Motor neuron (in vitro differentiated cells): ENCODE measurements at regions not wholly inside any gene's neighbourhood (a gene's known extent, or its start where the extent isn't known, plus 50 kb on each side); places are given as distances from the start of the nearest gene placed in this dataset.

ENCODE experiments used
- ATAC-seq, 8 experiments: fragments of 200-7000 bp; cut with Tn5 transposase; replicated peaks in 6 of 8; 2 replicates each; pipeline ENCODE4 v1.8.0; 2021; ENCODE audit warnings: mild to moderate bottlenecking in 8 of 8, moderate library complexity in 8 of 8
- H3K27ac ChIP-seq, 2 donors: fragments of 250-450 bp; sonication (Bioruptor Pico); 2 replicates each; pipeline ENCODE4 v1.9.0; 2021; ENCODE audit warnings: antibody characterized with exemption in 2 of 2, mild to moderate bottlenecking in 2 of 2, moderate library complexity in 1 of 2
- H3K4me1 ChIP-seq, 2 donors: fragments of 250-450 bp; sonication (Bioruptor Pico); replicated peaks in 1 of 2; 2 replicates each; pipeline ENCODE4 v1.6.1; 2021; ENCODE audit warnings: antibody characterized with exemption in 2 of 2, mild to moderate bottlenecking in 2 of 2, moderate library complexity in 1 of 2
- H3K4me3 ChIP-seq, 5 donors: fragments of 250-450 bp; sonication (Bioruptor Pico); 2 replicates each; pipeline ENCODE4 v1.9.0; 2021; ENCODE audit warnings: antibody characterized with exemption in 5 of 5, mild to moderate bottlenecking in 5 of 5, moderate library complexity in 4 of 5
- WGBS, 10 experiments: fragments of 450-650 bp; shearing (Covaris generic); methylation state at CpG; one replicate each; pipeline ENCODE4 v1.0.0; 2022; 5-methylcytosine and 5-hydroxymethylcytosine counted together
- in situ Hi-C, 9 experiments: fragments of 400-800 bp; cut with MboI; loops; one replicate each; pipeline ENCODE4 v1.15.0; 2021; ENCODE audit warnings: low sequenced_read_pairs in 9 of 9, low pct_unique_long_range_greater_than_20kb in 2 of 9; ENCODE audit not compliant: unreplicated experiment in 9 of 9

GRCh38 chr1:59055908-59056719 lies 240.8 kb upstream of the FGGY start:
- no peak for ATAC-seq
- 41 to 100% (median 83%) methylated on average over 2 to 7 of the region's 7 CpGs; no CpG with 5 or more reads in 1 of the 10 experiments for WGBS, 10 experiments
- in situ Hi-C loops = no loop called here

GRCh38 chr1:59057211-59057694 lies 239.6 kb upstream of the FGGY start:
- Histone ChIP-seq H3K27ac (no peak overlapping the region), H3K4me1 (peaks cover 3 to 25% of the 10 kb centered on the region in 2 donors), H3K4me3 (no peak overlapping the region)
- 0 to 100% (median 73%) methylated on average over 1 to 4 of the region's 6 CpGs; no CpG with 5 or more reads in 4 of the 10 experiments for WGBS, 10 experiments
- in situ Hi-C loops = no loop called here
- peak; percentile 76 to 95 (median 85) for ATAC-seq

More at GRCh38 chr1:59055908-59056719, 240.8 kb upstream of the FGGY start:
- Histone ChIP-seq H3K4me1 (peaks cover 3 to 25% of the 10 kb centered on the region in 2 donors), H3K27ac (no peak overlapping the region), H3K4me3 (no peak overlapping the region)

- in situ Hi-C loops = no loop called here
- Histone ChIP-seq H3K4me3 (no peak overlapping the region), H3K27ac (no peak overlapping the region), H3K4me1 (peaks cover 3 to 25% of the 10 kb centered on the region in 2 donors)
- WGBS, 10 experiments = 55 to 100% (median 92%) methylated on average over 1 to 3 of the region's 3 CpGs; no CpG with 5 or more reads in 1 of the 10 experiments
- ATAC-seq = peak in 2 of 8 experiments; percentile 1 to 4
Observed at GRCh38 chr1:59057796-59058195, 239.1 kb upstream of the FGGY start.

- peaks cover 9 to 32% of the 10 kb centered on the region in 2 donors for H3K4me1 ChIP-seq
- ATAC-seq = no peak
- in situ Hi-C loops = no loop called here
- 0 to 100% (median 70%) methylated on average over 1 to 5 of the region's 5 CpGs; no CpG with 5 or more reads in 1 of the 10 experiments for WGBS, 10 experiments
- no peak overlapping the region for H3K4me3 ChIP-seq
- H3K27ac ChIP-seq = no peak overlapping the region
Observed at GRCh38 chr1:59058665-59059439, 238.0 kb upstream of the FGGY start.

- in situ Hi-C loops = no loop called here
- H3K4me3 ChIP-seq = no peak overlapping the region
- no peak overlapping the region for H3K27ac ChIP-seq
- ATAC-seq = peak in 5 of 8 experiments; percentile 9 to 77 (median 69)
- peaks cover 6 to 25% of the 10 kb centered on the region in 2 donors for H3K4me1 ChIP-seq
- WGBS, 10 experiments = 83 to 100% (median 100%) methylated on average over 1 to 2 of the region's 2 CpGs; no CpG with 5 or more reads in 5 of the 10 experiments
Observed at GRCh38 chr1:59061876-59062275, 235.0 kb upstream of the FGGY start.

GRCh38 chr1:59062743-59063142 lies 234.2 kb upstream of the FGGY start:
- WGBS, 10 experiments = 8 to 100% (median 64%) methylated on average over 2 to 5 of the region's 5 CpGs; no CpG with 5 or more reads in 1 of the 10 experiments
- Histone ChIP-seq H3K4me3 (no peak overlapping the region), H3K4me1 (peaks cover 6 to 18% of the 10 kb centered on the region in 2 donors), H3K27ac (no peak overlapping the region)
- in situ Hi-C loops = no loop called here
- ATAC-seq = peak in 2 of 8 experiments; percentile 32 to 41

GRCh38 chr1:59063501-59063900 lies 233.4 kb upstream of the FGGY start:
- peaks cover 6 to 14% of the 10 kb centered on the region in 2 donors for H3K4me1 ChIP-seq
- H3K4me3 ChIP-seq = no peak overlapping the region
- WGBS, 10 experiments = 0 to 50% (median 22%) methylated on average over 2 to 3 of the region's 3 CpGs; no CpG with 5 or more reads in 2 of the 10 experiments
- in situ Hi-C loops = no loop called here
- peak in 4 of 8 experiments; percentile 15 to 53 (median 45) for ATAC-seq
- no peak overlapping the region for H3K27ac ChIP-seq

- no peak overlapping the region for H3K27ac ChIP-seq
- in situ Hi-C loops = no loop called here
- no peak overlapping the region for H3K4me3 ChIP-seq
- no peak for ATAC-seq
- H3K4me1 ChIP-seq = peaks cover 6 to 7% of the 10 kb centered on the region in 2 donors
Observed at GRCh38 chr1:59064592-59064991, 232.3 kb upstream of the FGGY start.

- H3K4me1 ChIP-seq = peaks cover 6 to 11% of the 10 kb centered on the region in 2 donors
- in situ Hi-C loops = no loop called here
- WGBS, 10 experiments = 29 to 72% (median 56%) methylated on average over 1 to 2 of the region's 2 CpGs; no CpG with 5 or more reads in 2 of the 10 experiments
- ATAC-seq = no peak
- no peak overlapping the region for H3K4me3 ChIP-seq
- no peak overlapping the region for H3K27ac ChIP-seq
Observed at GRCh38 chr1:59066236-59066635, 230.7 kb upstream of the FGGY start.

GRCh38 chr1:59070610-59071009 lies 226.3 kb upstream of the FGGY start:
- in situ Hi-C loops = no loop called here
- H3K4me1 ChIP-seq = peaks cover 4 to 12% of the 10 kb centered on the region in 2 donors
- ATAC-seq = no peak

GRCh38 chr1:59071289-59071688 lies 225.6 kb upstream of the FGGY start:
- ATAC-seq = peak in 2 of 8 experiments; percentile 25 to 84
- in situ Hi-C loops = no loop called here
- Histone ChIP-seq H3K4me1 (peaks cover 4 to 12% of the 10 kb centered on the region in 2 donors), H3K4me3 (no peak overlapping the region), H3K27ac (no peak overlapping the region)
- 40 to 100% (median 65%) methylated on average over 1 to 5 of the region's 5 CpGs; no CpG with 5 or more reads in 3 of the 10 experiments for WGBS, 10 experiments

More at GRCh38 chr1:59070610-59071009, 226.3 kb upstream of the FGGY start:
- Histone ChIP-seq H3K27ac (no peak overlapping the region), H3K4me3 (no peak overlapping the region)

- Histone ChIP-seq H3K4me1 (peaks cover 4 to 12% of the 10 kb centered on the region in 2 donors), H3K4me3 (no peak overlapping the region), H3K27ac (no peak overlapping the region)
- in situ Hi-C loops = no loop called here
- 59 to 74% (median 68%) methylated on average over 2 to 5 of the region's 5 CpGs; no CpG with 5 or more reads in 1 of the 10 experiments for WGBS, 10 experiments
- ATAC-seq = no peak
Observed at GRCh38 chr1:59071876-59072582, 224.9 kb upstream of the FGGY start.
